ENCODE measurements at regions not wholly inside any gene's neighbourhood (a gene's known extent, or its start where the extent isn't known, plus 50 kb on each side); places are given as distances from the start of the nearest gene placed in this dataset.
"Not testable (repeated sequence)": the region's sequence is repeated elsewhere in the genome, so short reads cannot be mapped to it uniquely, and the experiment has no call there.

DNA sequence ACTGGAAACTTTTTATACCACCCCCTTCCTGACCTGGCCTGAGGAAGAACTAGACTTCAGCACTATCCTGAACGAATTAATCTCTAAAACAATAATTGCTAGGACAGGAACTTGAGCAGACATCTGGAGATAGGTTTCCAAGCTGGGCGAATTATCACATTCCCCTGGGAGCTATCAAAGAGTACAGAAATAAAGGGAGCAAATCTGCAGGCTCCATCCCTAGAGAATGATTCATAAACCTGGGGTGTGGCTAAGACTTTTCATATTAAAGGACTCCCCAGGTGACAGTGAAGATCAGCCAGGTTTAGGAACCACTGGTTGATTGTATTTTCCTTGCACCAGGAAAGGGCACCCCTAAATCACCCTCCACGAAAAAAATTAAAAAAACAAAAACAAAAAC, 105.6 kb upstream of the NOL4 start:
- H3K4me3 ChIP-seq (replicated peaks; ENCODE audit: low read depth, low read length) = no peak overlapping the region

DNA sequence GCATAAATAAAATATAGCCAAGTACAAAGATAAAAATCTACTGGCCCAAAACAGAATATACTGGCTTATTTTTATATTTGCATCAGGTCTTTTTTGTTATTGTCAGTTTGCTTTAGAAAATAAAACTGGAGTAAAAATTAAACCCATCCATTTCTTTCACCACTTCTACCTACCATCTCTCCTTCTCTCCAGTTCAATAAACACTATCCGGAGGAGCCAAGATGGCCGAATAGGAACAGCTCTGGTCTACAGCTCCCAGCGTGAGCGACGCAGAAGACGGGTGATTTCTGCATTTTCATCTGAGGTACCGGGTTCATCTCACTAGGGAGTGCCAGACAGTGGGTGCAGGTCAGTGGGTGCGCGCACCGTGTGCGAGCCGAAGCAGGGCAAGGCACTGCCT, 106.2 kb upstream of the NOL4 start:
- DNase-seq (ENCODE audit: extremely low read depth, insufficient read length); H3K36me3 ChIP-seq (ENCODE audit: control insufficient read depth, insufficient read depth, low read length); H3K27me3 ChIP-seq (replicated peaks; ENCODE audit: control insufficient read depth, insufficient read depth, low read length); H3K4me3 ChIP-seq (replicated peaks; ENCODE audit: low read depth, low read length): not testable (repeated sequence)

More for the DNA sequence above, 105.6 kb upstream of the NOL4 start:
- TF ChIP-seq CTCF (IDR thresholded peaks at IDR 0.05; ENCODE audit: insufficient read depth, low read length, poor library complexity, severe bottlenecking) = no peak
- DNase-seq (ENCODE audit: extremely low read depth, insufficient read length) = no peak
- Histone ChIP-seq H3K27me3 (replicated peaks; ENCODE audit: control insufficient read depth, insufficient read depth, low read length) (no peaks in the 10 kb centered on the region), H3K36me3 (ENCODE audit: control insufficient read depth, insufficient read depth, low read length) (no peaks in the 10 kb centered on the region)

- not testable (repeated sequence) for H3K4me3 ChIP-seq (replicated peaks; ENCODE audit: low read depth, low read length); H3K36me3 ChIP-seq (ENCODE audit: control insufficient read depth, insufficient read depth, low read length); H3K27me3 ChIP-seq (replicated peaks; ENCODE audit: control insufficient read depth, insufficient read depth, low read length); DNase-seq (ENCODE audit: extremely low read depth, insufficient read length)
Measured at GRCh38 chr18:34331343-34331742, 106.6 kb upstream of the NOL4 start.

GRCh38 chr18:34339155-34339554, 114.4 kb upstream of the NOL4 start:
- TF ChIP-seq CTCF (IDR thresholded peaks at IDR 0.05; ENCODE audit: insufficient read depth, low read length, poor library complexity, severe bottlenecking) = no peak
- no peak overlapping the region for H3K4me3 ChIP-seq (replicated peaks; ENCODE audit: low read depth, low read length)
- no peak for DNase-seq (ENCODE audit: extremely low read depth, insufficient read length)
- H3K27me3 ChIP-seq (replicated peaks; ENCODE audit: control insufficient read depth, insufficient read depth, low read length) = no peaks in the 10 kb centered on the region
- no peaks in the 10 kb centered on the region for H3K36me3 ChIP-seq (ENCODE audit: control insufficient read depth, insufficient read depth, low read length)

- DNase-seq (ENCODE audit: extremely low read depth, insufficient read length) = no peak
- H3K4me3 ChIP-seq (replicated peaks; ENCODE audit: low read depth, low read length) = no peak overlapping the region
- H3K27me3 ChIP-seq (replicated peaks; ENCODE audit: control insufficient read depth, insufficient read depth, low read length) = no peaks in the 10 kb centered on the region
- no peaks in the 10 kb centered on the region for H3K36me3 ChIP-seq (ENCODE audit: control insufficient read depth, insufficient read depth, low read length)
- no peak for TF ChIP-seq CTCF (IDR thresholded peaks at IDR 0.05; ENCODE audit: insufficient read depth, low read length, poor library complexity, severe bottlenecking)
Measured at GRCh38 chr18:34342960-34343359, 118.2 kb upstream of the NOL4 start.

DNA sequence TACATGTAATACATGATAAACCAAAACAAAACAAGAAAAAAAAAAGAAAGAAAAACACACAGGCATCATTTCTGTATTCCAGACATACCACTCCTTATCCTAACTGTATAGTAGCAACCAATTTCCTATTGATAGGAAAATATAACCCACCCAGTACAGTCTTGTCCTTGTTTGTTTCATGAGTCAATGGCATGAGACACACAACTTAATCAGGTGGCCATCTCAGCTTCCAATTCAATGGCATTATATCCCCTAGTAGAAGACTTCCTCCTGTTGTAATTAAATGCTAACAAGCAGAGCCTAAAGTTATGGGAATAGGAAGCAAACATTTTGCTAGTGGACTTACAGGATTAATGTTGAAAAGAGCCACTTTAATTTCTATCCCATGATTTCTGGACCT, 121.0 kb upstream of the NOL4 start:
- H3K36me3 ChIP-seq (ENCODE audit: control insufficient read depth, insufficient read depth, low read length) = no peaks in the 10 kb centered on the region
- no peak overlapping the region for H3K4me3 ChIP-seq (replicated peaks; ENCODE audit: low read depth, low read length)
- H3K27me3 ChIP-seq (replicated peaks; ENCODE audit: control insufficient read depth, insufficient read depth, low read length) = no peaks in the 10 kb centered on the region
- TF ChIP-seq CTCF (IDR thresholded peaks at IDR 0.05; ENCODE audit: insufficient read depth, low read length, poor library complexity, severe bottlenecking) = no peak
- DNase-seq (ENCODE audit: extremely low read depth, insufficient read length) = no peak

DNA sequence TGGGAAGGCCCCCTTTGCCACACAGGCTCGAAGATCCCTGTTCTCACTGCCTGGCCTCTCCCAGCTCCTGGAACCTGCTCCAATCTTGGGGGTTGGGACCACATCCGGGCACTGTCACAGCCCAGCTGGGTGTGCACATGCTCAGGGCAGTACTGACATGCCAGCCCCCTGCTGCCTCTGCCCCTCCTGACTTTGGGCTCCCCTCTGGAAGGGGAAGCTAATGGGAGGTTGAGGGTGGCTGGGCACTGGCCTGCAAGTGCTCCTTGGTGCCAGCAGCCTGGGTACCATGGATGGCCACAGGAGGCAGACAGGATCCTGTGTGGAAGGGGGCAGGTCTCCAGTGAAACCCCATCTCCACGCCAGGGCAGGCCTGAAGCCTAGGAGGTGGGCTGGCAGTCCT, 126.1 kb upstream of the NOL4 start:
- Histone ChIP-seq H3K27me3 (replicated peaks; ENCODE audit: control insufficient read depth, insufficient read depth, low read length) (no peaks in the 10 kb centered on the region), H3K36me3 (ENCODE audit: control insufficient read depth, insufficient read depth, low read length) (no peaks in the 10 kb centered on the region), H3K4me3 (replicated peaks; ENCODE audit: low read depth, low read length) (no peak overlapping the region)
- no peak for DNase-seq (ENCODE audit: extremely low read depth, insufficient read length)
- TF ChIP-seq CTCF (IDR thresholded peaks at IDR 0.05; ENCODE audit: insufficient read depth, low read length, poor library complexity, severe bottlenecking) = no peak

All from GM06990 (cell line).